WERI-Rb-1 (cell line): ENCODE measurements at regions not wholly inside any gene's neighbourhood (a gene's known extent, or its start where the extent isn't known, plus 50 kb on each side); places are given as distances from the start of the nearest gene placed in this dataset.

Experiments
- DNase-seq: peaks from one replicate; pipeline ENCODE4 v3.0.0-alpha.2; 2020
- H3K27ac ChIP-seq: fragments of 250-450 bp; sonication (Bioruptor Pico); 2 replicates; pipeline ENCODE4 v1.5.1; 2020; ENCODE audit warnings: mild to moderate bottlenecking, moderate library complexity
- H3K27me3 ChIP-seq: fragments of 250-450 bp; sonication (Bioruptor Pico); 2 replicates; pipeline ENCODE4 v1.5.1; 2021; ENCODE audit warnings: mild to moderate bottlenecking, low read depth, moderate library complexity; ENCODE audit not compliant: insufficient read depth, severe bottlenecking
- H3K36me3 ChIP-seq: fragments of 250-450 bp; sonication (Bioruptor Pico); 2 replicates; pipeline ENCODE4 v1.5.1; 2020; ENCODE audit warnings: mild to moderate bottlenecking, moderate library complexity
- H3K4me3 ChIP-seq: 2 replicates; pipeline ENCODE4 v1.5.1; 2011; ENCODE audit warnings: low read depth, mild to moderate bottlenecking, control low read depth, low read length
- H3K9me3 ChIP-seq: fragments of 250-450 bp; sonication (Bioruptor Pico); 2 replicates; pipeline ENCODE4 v1.5.1; 2021; ENCODE audit warnings: mild to moderate bottlenecking, moderate library complexity; ENCODE audit not compliant: severe bottlenecking
- CTCF ChIP-seq: IDR thresholded peaks from 2 replicates; pipeline ENCODE4 v1.5.1; 2011; ENCODE audit warnings: low read depth, mild to moderate bottlenecking, control low read depth, inconsistent platforms, low read length

- no peak for DNase-seq
- Histone ChIP-seq H3K9me3 (no peaks in the 10 kb centered on the region), H3K36me3 (no peaks in the 10 kb centered on the region), H3K27me3 (no peaks in the 10 kb centered on the region), H3K27ac (no peak overlapping the region), H3K4me3 (no peak overlapping the region)
- TF ChIP-seq CTCF, result no peak
Observed at GRCh38 chr14:71338153-71338552, 430.9 kb downstream of the PCNX1 start.

GRCh38 chr14:71339650-71340415, 432.6 kb downstream of the PCNX1 start:
- TF ChIP-seq CTCF, result no peak
- DNase-seq, result no peak
- no peak overlapping the region for H3K27ac ChIP-seq

GRCh38 chr14:71341156-71341555, 433.9 kb downstream of the PCNX1 start:
- Histone ChIP-seq H3K4me3 (no peak overlapping the region), H3K27ac (no peak overlapping the region), H3K27me3 (no peaks in the 10 kb centered on the region), H3K36me3 (no peaks in the 10 kb centered on the region), H3K9me3 (no peaks in the 10 kb centered on the region)
- DNase-seq, result no peak
- TF ChIP-seq CTCF, result no peak

More at GRCh38 chr14:71339650-71340415, 432.6 kb downstream of the PCNX1 start:
- no peak overlapping the region for H3K4me3 ChIP-seq
- no peaks in the 10 kb centered on the region for H3K27me3 ChIP-seq
- no peaks in the 10 kb centered on the region for H3K36me3 ChIP-seq
- no peaks in the 10 kb centered on the region for H3K9me3 ChIP-seq

GRCh38 chr14:71343724-71344123, 436.5 kb downstream of the PCNX1 start:
- no peak for DNase-seq
- Histone ChIP-seq H3K36me3 (no peaks in the 10 kb centered on the region), H3K27me3 (no peaks in the 10 kb centered on the region), H3K4me3 (no peak overlapping the region), H3K27ac (no peak overlapping the region), H3K9me3 (no peaks in the 10 kb centered on the region)
- no peak for TF ChIP-seq CTCF

- no peak for DNase-seq
- H3K27me3 ChIP-seq, result no peaks in the 10 kb centered on the region
- H3K4me3 ChIP-seq, result no peak overlapping the region
- TF ChIP-seq CTCF, result no peak
- no peaks in the 10 kb centered on the region for H3K36me3 ChIP-seq
- H3K27ac ChIP-seq, result no peak overlapping the region
- H3K9me3 ChIP-seq, result no peaks in the 10 kb centered on the region
Observed at GRCh38 chr14:71344506-71344905, 437.2 kb downstream of the PCNX1 start.

GRCh38 chr14:71346685-71347084, 439.4 kb downstream of the PCNX1 start:
- no peaks in the 10 kb centered on the region for H3K36me3 ChIP-seq
- DNase-seq, result no peak
- H3K27me3 ChIP-seq, result no peaks in the 10 kb centered on the region
- H3K4me3 ChIP-seq, result no peak overlapping the region
- H3K9me3 ChIP-seq, result no peaks in the 10 kb centered on the region
- no peak overlapping the region for H3K27ac ChIP-seq
- TF ChIP-seq CTCF, result no peak
